HG02623 (cell line): ENCODE measurements at regions not wholly inside any gene's neighbourhood (a gene's known extent, or its start where the extent isn't known, plus 50 kb on each side); places are given as distances from the start of the nearest gene placed in this dataset.

ENCODE experiments used
- ATAC-seq: cut with Tn5 transposase; IDR thresholded peaks from one replicate; pipeline ENCODE4 v1.9.1; 2021; ENCODE audit warnings: moderate library complexity; ENCODE audit not compliant: unreplicated experiment

DNA sequence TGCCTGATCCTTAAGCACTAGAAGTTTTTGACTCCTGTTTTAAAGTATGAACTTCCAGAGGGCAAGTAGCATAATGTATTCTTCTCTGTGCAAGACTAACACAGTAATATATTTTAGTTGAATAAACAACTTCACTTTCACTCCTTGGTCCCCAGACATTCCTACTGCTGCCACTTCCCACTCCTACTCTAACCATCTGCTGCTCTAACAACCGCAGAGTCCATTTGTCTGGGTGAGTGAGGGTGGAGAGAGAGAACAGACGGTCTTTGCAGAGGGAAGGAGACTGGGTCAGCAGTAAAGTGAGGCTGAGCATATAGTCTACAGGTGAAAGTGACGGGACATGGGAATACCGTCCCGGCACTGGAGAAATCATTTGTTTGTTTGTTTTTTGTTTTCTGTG, 301.0 kb upstream of the SLCO3A1 start:
- ATAC-seq = no peak

- ATAC-seq = no peak
These were observed 300.2 kb upstream of the SLCO3A1 start for GRCh38 chr15:91553196-91553854.

DNA sequence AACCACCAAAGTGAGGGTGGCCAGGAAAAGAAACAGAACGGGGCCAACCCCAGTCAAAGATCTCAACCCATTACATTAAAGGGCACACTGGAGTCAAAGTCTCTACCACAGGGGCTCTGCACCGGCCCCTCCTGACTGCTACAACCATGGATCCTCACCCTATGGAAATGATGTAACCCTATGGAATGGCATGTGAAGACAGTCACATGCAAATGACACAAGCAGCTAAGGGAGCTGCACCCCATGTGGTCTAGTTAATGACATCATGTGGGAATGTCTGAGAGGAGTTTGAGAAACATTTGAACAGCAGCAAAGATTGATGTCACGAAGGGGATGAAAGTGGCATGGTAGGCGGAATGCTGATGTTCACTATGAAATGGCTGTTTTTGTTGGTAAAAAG, 298.2 kb upstream of the SLCO3A1 start:
- no peak for ATAC-seq

DNA sequence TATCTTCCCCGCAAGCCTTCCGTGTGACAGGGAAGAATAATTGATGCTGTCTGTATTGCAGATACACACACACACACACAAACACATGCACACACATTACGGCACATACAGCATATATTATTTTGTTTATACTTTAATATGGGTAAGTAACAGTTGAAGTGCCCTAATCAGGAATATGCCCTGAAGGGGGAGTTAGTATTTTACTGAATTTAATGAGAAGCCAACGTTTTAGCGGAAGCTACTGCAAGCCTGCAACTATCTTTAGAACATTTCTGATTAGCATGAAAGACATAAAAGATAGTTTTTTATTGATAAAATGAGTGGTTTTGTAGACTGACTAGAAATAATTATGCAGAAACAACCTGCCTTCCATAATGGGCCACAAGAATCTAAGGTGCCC, 296.6 kb upstream of the SLCO3A1 start:
- ATAC-seq = no peak

- no peak for ATAC-seq
These were observed 294.4 kb upstream of the SLCO3A1 start for GRCh38 chr15:91559066-91559465.

DNA sequence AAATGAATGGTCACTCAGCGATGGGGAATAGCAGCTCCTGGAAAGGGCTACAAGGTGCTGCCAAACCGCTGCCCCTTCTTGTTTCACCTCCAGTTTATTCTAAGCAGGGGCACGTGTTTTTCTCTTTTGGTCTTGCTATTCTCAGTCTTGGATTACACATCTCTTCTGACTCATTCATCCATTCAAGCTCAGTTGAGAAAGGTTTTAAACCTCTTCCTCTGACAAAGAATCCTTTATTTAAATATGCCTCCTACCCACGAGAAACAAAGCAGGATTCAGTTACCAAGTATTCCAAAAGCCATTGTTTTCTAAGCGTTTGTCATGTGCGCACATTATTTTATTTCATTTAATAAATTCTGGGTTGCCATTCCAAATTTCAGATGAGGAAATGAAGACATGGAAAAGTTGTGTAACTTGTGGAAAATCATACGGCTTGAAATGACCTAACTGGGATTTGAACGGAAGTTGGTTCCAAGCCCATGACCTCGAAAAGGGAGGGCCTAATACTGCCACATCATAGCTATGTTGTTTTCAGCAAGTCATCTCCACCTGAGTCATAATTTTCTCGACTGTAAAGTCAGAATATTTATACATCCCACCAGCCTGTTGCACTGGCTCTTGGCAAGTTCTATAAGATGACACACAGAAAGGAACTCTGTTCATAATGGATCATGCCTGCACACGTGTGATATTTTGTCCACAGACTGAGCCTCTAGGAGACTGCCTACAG, 292.0 kb upstream of the SLCO3A1 start:
- no peak for ATAC-seq

GRCh38 chr15:91562698-91563097, 290.8 kb upstream of the SLCO3A1 start:
- ATAC-seq = no peak

DNA sequence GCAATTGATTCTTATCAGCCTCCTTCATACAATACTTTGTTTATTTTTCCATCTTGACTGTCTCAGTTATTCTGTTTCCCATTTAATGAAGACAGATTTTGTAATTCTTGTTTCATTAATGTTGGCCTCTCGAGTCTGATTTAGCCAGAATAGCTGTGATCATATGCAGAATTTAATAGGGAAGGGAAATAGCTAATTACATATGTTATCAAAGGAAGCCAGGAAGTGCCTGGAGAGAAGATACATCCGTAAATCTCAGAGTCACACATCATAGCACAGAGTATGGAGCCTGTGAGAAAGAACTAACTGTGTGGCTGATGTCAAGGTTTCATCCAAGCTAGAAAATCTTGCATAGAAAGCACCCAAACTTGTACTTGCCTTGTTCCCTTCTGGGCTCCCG, 288.9 kb upstream of the SLCO3A1 start:
- ATAC-seq = no peak

GRCh38 chr15:91566141-91566540, 287.4 kb upstream of the SLCO3A1 start:
- no peak for ATAC-seq

DNA sequence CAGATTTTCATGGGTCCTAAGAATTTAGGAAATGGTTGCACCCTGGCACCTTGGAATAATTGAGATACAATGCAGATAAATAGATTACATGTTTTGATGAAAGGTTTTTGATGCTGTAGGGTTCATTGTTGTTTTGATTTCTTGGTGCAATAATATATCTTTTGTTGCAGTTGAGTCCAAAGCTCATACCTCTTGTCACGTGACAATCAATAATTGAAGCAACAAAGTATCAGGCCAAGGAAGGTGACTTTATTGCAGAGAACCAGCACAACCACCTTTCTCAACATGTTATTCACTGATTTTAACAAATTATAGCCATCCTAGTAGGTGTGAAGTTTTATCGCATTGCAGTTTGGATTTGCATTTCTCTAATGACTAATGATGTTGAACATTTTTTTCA, 285.5 kb upstream of the SLCO3A1 start:
- ATAC-seq = no peak

- ATAC-seq = no peak
These were observed 281.4 kb upstream of the SLCO3A1 start for GRCh38 chr15:91572110-91572509.

DNA sequence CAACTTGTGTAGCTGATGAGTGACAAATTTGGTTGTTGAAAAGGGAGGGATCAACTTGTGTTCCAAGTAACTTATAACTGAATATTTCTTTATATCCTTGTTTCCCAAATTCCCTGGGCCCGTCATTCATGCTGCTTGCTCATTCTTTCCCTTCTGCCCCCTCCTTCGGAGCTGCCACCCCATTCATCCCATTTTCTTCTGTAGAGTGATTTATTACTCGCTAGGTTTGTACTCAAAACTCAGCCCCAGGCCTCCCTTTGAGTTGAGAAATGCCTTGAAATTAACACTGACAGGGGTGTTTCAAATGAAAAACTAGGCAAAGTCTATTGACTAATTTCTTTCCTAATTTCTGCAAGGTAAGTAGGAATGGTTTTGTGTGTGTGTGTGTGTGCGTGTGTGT, 277.4 kb upstream of the SLCO3A1 start:
- ATAC-seq = no peak

DNA sequence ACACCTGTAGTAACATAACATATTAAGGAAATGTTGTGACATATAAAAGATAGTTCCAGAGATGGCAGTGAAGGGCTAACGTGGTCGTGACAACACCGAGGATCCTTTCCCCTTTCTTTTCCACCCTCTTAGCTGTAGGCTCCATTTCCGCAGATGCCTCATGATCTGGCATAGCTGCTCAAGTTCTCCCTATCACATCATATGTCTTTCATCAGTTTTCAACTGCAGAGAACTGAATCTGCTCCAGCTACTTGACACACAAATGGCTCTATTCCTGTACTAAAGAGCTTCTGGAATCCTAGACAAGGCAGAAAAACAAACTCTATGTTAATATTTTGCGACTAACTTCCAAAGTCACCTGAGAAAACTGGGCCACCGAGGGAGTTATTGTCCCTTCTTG, 275.0 kb upstream of the SLCO3A1 start:
- ATAC-seq = no peak

DNA sequence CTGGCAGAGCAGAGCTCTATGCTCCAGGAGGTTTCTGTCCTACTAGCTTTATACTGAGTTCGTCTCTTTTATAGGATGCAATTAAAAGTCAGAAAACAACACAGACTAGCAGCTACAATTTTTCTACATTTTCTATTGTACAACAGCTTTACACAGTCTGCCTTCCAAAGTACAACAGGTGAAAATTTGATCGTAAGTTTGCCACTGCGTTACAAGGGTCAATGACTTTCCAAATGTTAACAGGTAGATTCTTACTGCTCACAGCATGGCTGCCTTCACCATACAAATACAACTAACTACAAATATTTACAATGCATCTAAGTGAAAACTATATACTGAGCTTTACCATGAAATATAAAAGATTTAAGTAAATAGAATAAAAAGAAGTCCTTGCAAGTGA, 268.6 kb upstream of the SLCO3A1 start:
- ATAC-seq = no peak

GRCh38 chr15:91586560-91586959, 266.9 kb upstream of the SLCO3A1 start:
- ATAC-seq = no peak

DNA sequence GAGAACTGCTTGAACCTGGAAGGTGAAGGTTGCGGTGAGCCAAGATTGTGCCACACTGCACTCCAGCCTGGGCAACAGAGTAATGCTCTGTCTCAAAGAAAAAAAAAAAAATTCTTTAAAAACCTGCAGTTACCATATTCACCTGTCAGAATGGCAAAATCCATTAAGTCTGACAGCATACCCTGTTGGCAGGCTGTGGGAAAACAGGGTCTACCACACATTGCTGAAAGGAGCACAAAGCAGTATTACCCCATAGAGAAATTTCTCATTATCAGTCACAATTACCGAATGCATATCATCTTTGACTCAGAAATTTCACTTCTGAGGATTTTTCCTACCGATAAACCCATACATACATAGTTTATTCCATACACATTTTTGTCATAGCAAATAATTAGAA, 264.1 kb upstream of the SLCO3A1 start:
- ATAC-seq = no peak

DNA sequence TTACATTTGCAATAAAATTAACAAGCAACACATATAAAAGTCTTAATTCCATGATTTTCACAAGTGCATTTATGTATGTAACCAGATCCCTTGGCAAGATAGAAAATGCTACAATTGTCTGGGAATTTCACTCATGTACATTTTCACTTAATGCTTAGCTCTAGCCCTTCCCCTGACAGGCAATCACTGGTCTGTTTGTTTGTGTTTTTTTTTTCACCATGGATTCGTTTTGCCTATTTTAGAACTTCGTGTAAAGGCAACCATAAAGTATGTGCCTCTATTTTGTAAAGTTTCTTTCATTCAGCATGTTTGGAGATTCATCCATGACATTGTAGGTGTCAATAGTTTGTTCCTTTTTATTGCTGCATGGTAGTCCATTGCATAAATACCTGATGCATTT, 260.9 kb upstream of the SLCO3A1 start:
- ATAC-seq = no peak

GRCh38 chr15:91593067-91593466, 260.4 kb upstream of the SLCO3A1 start:
- no peak for ATAC-seq

DNA sequence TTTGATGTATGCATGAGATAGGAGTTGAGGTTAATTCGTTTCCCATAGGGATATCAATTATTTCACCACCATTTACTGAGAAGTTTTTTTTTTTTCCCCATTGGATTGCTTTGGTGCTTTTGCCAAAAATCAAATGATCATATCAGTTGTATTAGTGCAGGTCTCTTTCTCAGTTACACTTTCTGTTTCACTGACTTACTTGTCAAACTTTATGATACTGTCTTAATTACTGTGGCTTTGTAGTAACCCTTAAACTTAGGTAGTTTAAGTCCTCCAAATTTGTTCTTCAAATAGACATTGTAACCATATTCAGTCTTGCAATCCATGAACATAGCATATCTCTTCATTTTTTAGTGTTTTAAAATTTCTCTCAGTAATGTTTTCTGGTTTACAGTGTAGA, 259.9 kb upstream of the SLCO3A1 start:
- ATAC-seq = no peak

- ATAC-seq = no peak
These were observed 254.2 kb upstream of the SLCO3A1 start for GRCh38 chr15:91599261-91599660.

DNA sequence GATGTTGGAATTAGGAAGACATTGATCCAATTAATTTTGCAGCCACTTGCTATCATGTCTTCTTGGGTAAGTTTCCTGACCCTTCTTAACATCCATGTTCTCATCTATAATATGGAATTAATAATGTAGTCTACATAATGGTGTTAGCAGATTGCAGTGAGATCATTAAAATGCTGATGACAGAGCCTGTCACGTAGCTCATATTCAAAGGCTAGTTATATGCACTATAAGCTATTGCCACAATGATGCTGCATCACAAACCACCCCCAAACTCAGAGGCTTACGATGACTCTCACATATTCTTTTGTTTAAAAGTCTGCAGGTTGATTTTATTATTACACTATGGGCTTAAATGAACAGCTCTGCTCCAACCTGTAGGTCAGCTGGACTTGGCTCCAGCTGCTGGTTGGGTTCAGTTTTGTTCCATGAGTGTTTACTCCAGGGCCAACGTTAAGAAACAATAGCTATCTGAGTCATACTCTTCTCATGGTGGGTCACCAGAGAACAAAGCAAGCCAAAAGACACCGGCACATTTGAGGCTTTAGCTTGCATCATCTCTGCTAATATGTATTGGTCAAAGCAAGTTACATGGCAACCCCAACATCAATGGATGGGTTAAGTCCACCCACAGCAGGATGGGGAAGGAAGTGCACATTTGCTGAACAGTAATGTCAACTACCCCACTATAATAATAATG, 250.0 kb upstream of the SLCO3A1 start:
- ATAC-seq = no peak

- no peak for ATAC-seq
These were observed 249.4 kb upstream of the SLCO3A1 start for GRCh38 chr15:91604122-91604521.
